Colonic mucosa (tissue), 4 donors: ENCODE measurements at regions not wholly inside any gene's neighbourhood (a gene's known extent, or its start where the extent isn't known, plus 50 kb on each side); places are given as distances from the start of the nearest gene placed in this dataset.

Experiments used
- DNase-seq: peaks from one replicate; pipeline ENCODE4 v3.0.0-alpha.2; 2020
- H3K27ac ChIP-seq: fragments of 200-600 bp; one replicate; pipeline ENCODE4 v1.8.0; 2021
- H3K27me3 ChIP-seq: fragments of 200-600 bp; one replicate; pipeline ENCODE4 v1.8.0; 2021
- H3K36me3 ChIP-seq: fragments of 200-600 bp; one replicate; pipeline ENCODE4 v1.8.0; 2021
- H3K4me1 ChIP-seq: fragments of 200-600 bp; one replicate; pipeline ENCODE4 v1.8.0; 2021; ENCODE audit warnings: mild to moderate bottlenecking
- H3K4me3 ChIP-seq: fragments of 200-600 bp; one replicate; pipeline ENCODE4 v1.8.0; 2021
- H3K9ac ChIP-seq, 2 donors: one replicate each; pipeline ENCODE4 v1.7.0; 2013; ENCODE audit warnings: control low read depth in 2 of 2, low read depth in 2 of 2, low read length in 2 of 2
- H3K9me3 ChIP-seq: fragments of 200-600 bp; one replicate; pipeline ENCODE4 v1.8.0; 2021
- intact Hi-C: fragments of 100-400 bp; cut with DNase I; formaldehyde crosslinking; loops from one replicate; pipeline ENCODE4 v1.14.1; 2022
- TF ChIP-seq, protein P1 (sequence below): fragments of 200-600 bp; IDR thresholded peaks from one replicate; pipeline ENCODE4 v1.8.0; 2022; ENCODE audit warnings: antibody characterized with exemption, mild to moderate bottlenecking
- donor health status: healthy.
- donor health status: DM: no; HTN: no; CAD: no.
- donor health status: DM: no; HTN: no; CAD: no.

DNA sequence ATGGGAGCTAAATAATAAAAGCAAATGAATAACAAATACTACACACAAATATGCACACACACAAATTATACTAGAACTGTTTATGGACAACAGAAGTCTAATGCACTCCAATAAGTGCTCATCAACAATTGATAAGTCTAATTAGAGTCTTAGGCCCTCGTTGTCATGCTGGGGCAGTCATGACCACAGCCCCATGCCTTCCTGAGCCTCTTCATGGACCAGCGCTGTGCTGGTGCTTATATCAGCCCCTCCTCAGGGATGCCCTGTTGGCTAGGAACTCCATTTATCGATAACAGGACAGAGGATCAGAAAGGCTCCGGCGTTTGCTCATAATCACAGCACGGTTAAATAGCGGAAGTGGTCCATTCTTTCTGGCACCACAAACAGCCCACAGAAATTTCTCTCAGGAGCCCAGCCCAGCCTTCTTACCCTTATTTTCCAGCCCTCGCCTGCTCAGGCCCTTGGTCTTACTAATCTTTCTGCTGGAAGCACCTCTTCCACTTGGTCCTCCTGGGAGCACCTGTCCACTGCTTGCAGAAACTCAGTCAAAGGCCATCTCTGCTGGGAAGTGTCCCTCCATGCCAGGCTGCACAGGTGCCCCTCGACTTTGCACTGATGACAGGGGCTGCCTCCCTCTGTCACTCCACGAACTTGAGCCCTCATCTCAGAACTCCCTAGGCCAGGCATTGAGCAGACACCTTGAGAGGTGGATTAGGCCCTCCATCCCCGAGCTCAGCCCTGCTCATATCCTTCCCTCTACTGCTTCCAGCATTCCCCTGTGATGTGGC is 500.2 kb upstream of the HS6ST1 start:
- TF ChIP-seq, protein P1, sequence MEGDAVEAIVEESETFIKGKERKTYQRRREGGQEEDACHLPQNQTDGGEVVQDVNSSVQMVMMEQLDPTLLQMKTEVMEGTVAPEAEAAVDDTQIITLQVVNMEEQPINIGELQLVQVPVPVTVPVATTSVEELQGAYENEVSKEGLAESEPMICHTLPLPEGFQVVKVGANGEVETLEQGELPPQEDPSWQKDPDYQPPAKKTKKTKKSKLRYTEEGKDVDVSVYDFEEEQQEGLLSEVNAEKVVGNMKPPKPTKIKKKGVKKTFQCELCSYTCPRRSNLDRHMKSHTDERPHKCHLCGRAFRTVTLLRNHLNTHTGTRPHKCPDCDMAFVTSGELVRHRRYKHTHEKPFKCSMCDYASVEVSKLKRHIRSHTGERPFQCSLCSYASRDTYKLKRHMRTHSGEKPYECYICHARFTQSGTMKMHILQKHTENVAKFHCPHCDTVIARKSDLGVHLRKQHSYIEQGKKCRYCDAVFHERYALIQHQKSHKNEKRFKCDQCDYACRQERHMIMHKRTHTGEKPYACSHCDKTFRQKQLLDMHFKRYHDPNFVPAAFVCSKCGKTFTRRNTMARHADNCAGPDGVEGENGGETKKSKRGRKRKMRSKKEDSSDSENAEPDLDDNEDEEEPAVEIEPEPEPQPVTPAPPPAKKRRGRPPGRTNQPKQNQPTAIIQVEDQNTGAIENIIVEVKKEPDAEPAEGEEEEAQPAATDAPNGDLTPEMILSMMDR, result no peak
- Histone ChIP-seq H3K27ac (no peak overlapping the region), H3K4me3 (no peak overlapping the region), H3K4me1 (no peaks in the 10 kb centered on the region), H3K9ac (no peak overlapping the region), H3K9me3 (no peaks in the 10 kb centered on the region), H3K36me3 (no peaks in the 10 kb centered on the region), H3K27me3 (no peaks in the 10 kb centered on the region)
- intact Hi-C loops, result no loop called here
- DNase-seq, result no peak

DNA sequence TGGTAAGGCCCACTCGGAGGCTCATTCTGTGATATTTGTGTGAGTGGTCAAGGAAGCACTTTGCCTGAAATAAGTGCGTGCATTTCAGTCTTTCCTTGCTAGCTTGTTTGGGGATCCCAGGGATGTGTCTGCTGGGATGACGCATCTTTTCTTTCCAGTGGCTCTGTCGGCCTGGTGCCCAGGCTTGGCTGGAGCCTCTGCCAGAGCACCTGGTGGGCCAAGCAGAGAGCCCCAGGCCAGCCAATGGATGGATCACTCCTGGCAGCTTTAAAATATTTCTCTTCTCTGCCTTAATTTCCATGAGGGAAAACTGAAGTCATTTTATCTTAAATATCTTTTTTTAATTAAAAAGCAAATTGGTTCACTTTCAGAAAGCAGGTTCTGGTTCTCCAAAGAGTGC is 501.8 kb upstream of the HS6ST1 start:
- DNase-seq, result no peak
- TF ChIP-seq, protein P1, result no peak
- Histone ChIP-seq H3K4me3 (no peak overlapping the region), H3K4me1 (no peaks in the 10 kb centered on the region), H3K27me3 (no peaks in the 10 kb centered on the region), H3K27ac (no peak overlapping the region), H3K9ac (no peak overlapping the region), H3K9me3 (no peaks in the 10 kb centered on the region), H3K36me3 (no peaks in the 10 kb centered on the region)
- intact Hi-C loops, result no loop called here

DNA sequence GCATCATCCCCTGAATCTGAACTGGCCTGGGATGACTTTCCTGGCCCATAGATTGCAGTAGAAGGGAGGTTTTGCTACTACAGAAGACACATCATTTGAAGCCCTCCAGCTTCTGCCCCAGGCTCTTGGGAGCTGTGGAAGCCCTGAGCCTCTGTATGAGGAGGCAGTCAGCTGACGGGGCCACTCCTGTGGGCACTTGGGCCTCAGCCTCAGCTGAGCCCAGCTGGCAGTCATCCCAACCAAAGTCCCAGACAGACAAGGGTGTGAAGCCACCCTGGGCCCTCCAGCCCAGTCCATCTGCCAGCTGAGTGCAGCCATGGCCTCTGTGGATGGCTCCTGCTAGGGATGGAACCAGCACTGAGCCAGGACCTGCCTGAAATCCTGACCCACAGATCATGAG is 502.3 kb upstream of the HS6ST1 start:
- TF ChIP-seq, protein P1, result no peak
- H3K4me3 ChIP-seq, result no peak overlapping the region
- no peaks in the 10 kb centered on the region for H3K36me3 ChIP-seq
- H3K9ac ChIP-seq, result no peak overlapping the region
- no peaks in the 10 kb centered on the region for H3K9me3 ChIP-seq
- H3K27ac ChIP-seq, result no peak overlapping the region
- intact Hi-C loops, result no loop called here
- no peak for DNase-seq
- no peaks in the 10 kb centered on the region for H3K4me1 ChIP-seq
- H3K27me3 ChIP-seq, result no peaks in the 10 kb centered on the region

DNA sequence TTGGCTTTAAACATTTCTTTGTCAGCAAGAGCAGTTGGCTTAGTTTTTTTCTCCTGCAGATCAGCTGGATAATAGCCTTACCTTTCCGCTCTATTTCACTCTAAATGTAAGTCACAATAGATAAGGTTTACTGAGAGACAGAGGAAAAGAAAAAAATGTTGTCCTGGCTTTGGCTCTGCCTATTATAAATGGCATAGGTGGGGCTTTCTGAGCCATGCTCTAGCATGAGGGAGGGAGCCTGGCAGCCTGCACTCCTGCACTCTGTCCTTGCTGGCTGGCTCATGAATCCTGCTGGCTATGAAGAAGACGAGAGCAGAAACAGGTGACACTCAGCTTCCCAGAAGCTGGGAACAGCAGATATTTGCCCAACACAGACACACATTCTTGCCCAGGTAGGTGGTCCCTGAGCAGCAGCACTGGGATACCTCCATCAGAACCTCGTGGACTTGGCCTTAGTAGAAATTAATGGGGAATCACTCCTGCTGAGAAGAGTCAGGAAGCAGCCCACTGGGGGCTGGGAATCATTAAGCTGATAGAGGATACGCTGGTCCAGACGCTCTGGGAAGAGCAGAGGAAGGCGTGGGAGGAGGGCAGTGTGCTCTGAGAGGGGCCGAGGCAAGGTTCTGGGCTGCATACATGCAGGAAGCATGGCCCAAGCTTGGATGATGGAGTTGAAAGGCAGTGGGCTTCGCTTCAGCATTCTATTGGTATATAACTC is 514.4 kb upstream of the HS6ST1 start:
- Histone ChIP-seq H3K4me1 (no peaks in the 10 kb centered on the region), H3K9me3 (no peaks in the 10 kb centered on the region), H3K9ac (no peak overlapping the region), H3K27me3 (no peaks in the 10 kb centered on the region), H3K36me3 (no peaks in the 10 kb centered on the region), H3K4me3 (no peak overlapping the region), H3K27ac (no peak overlapping the region)
- intact Hi-C loops, result no loop called here
- DNase-seq, result no peak
- TF ChIP-seq, protein P1, result no peak

DNA sequence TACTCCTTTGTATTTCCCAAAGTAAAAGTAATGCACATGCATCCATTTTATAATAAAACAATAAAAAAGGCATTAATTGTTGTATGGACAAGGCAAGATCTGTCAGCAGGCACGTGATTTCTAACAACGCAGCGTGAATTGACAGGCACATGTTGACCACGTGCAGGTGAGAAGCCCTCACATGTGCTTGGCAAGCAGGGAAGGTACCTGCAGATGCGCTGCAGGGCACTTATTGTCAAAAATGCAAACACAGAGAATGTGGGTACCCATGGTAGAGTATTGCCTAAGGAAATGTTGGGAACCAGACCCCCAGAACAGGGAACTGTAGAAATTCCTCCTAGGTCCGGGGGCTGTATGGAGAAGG is 515.0 kb upstream of the HS6ST1 start:
- no peak for DNase-seq
- Histone ChIP-seq H3K27ac (no peak overlapping the region), H3K9ac (no peak overlapping the region), H3K36me3 (no peaks in the 10 kb centered on the region), H3K4me3 (no peak overlapping the region), H3K4me1 (no peaks in the 10 kb centered on the region), H3K9me3 (no peaks in the 10 kb centered on the region), H3K27me3 (no peaks in the 10 kb centered on the region)
- intact Hi-C loops, result no loop called here
- TF ChIP-seq, protein P1, result no peak
